ENCODE measurements at regions not wholly inside any gene's neighbourhood (a gene's known extent, or its start where the extent isn't known, plus 50 kb on each side); places are given as distances from the start of the nearest gene placed in this dataset.
"Not testable (repeated sequence)": the region's sequence is repeated elsewhere in the genome, so short reads cannot be mapped to it uniquely, and the experiment has no call there.

DNA sequence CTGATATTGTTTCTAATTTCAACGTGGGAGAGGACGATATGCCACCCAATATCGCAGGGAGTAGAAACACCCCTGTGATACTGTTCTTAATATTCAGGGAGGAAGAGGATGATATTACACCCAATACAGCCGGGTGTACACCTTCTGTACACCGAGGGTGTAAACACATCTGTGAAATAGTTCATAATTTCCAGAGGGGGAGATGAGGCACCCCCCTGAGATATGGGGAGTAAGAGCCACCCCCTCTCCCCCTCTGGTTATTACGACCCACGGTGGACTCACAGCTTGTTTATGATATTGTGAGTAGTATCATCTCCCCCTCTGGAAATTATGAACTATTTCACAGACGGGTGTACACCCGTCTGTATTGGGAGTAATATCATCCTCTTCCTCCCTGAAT, 403.9 kb upstream of the TMEFF2 start:
- TF ChIP-seq, protein P1, sequence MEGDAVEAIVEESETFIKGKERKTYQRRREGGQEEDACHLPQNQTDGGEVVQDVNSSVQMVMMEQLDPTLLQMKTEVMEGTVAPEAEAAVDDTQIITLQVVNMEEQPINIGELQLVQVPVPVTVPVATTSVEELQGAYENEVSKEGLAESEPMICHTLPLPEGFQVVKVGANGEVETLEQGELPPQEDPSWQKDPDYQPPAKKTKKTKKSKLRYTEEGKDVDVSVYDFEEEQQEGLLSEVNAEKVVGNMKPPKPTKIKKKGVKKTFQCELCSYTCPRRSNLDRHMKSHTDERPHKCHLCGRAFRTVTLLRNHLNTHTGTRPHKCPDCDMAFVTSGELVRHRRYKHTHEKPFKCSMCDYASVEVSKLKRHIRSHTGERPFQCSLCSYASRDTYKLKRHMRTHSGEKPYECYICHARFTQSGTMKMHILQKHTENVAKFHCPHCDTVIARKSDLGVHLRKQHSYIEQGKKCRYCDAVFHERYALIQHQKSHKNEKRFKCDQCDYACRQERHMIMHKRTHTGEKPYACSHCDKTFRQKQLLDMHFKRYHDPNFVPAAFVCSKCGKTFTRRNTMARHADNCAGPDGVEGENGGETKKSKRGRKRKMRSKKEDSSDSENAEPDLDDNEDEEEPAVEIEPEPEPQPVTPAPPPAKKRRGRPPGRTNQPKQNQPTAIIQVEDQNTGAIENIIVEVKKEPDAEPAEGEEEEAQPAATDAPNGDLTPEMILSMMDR (IDR thresholded peaks at IDR 0.05) = not testable (repeated sequence)
- TF ChIP-seq POLR2A (IDR thresholded peaks at IDR 0.05) = not testable (repeated sequence)
